Activated B cell treated with CpG ODN at 0.5 μM for 24 hours (primary cell): ENCODE measurements at regions not wholly inside any gene's neighbourhood (a gene's known extent, or its start where the extent isn't known, plus 50 kb on each side); places are given as distances from the start of the nearest gene placed in this dataset.

Experiments used
- ATAC-seq: fragments of 200-7000 bp; cut with Tn5 transposase; one replicate; pipeline ENCODE4 v1.10.0; 2021; ENCODE audit warnings: low read depth, mild to moderate bottlenecking, moderate library complexity
- CTCF ChIA-PET: fragments of 350-600 bp; sonication (Branson Sonifier 250); formaldehyde crosslinking; loops from one replicate; lab custom pipeline; 2021; ENCODE audit warnings: antibody characterized with exemption; lab: Charles Lee
- POLR2A ChIA-PET: fragments of 350-600 bp; sonication (Branson Sonifier 250); formaldehyde crosslinking; loops from one replicate; lab custom pipeline; 2021; ENCODE audit warnings: antibody characterized with exemption; lab: Charles Lee
- DNase-seq: peaks from one replicate; pipeline ENCODE4 v3.0.0; 2022
- H3K27ac Mint-ChIP-seq: one replicate; pipeline ENCODE4 v1.8.0; 2020; ENCODE audit warnings: mixed read lengths
- H3K27me3 Mint-ChIP-seq: one replicate; pipeline ENCODE4 v1.8.0; 2021; ENCODE audit warnings: mixed read lengths
- H3K36me3 Mint-ChIP-seq: one replicate; pipeline ENCODE4 v1.8.0; 2021; ENCODE audit warnings: low read depth, mixed read lengths
- H3K4me1 Mint-ChIP-seq: one replicate; pipeline ENCODE4 v1.8.0; 2021; ENCODE audit warnings: mixed read lengths
- H3K4me3 Mint-ChIP-seq: one replicate; pipeline ENCODE4 v1.8.0; 2020; ENCODE audit warnings: mild to moderate bottlenecking, mixed read lengths
- H3K9me3 Mint-ChIP-seq: one replicate; pipeline ENCODE4 v1.8.0; 2020; ENCODE audit warnings: mixed read lengths
- intact Hi-C: fragments of 100-400 bp; cut with micrococcal nuclease; formaldehyde crosslinking; loops from one replicate; pipeline ENCODE4 v1.15.1; 2024
- TF ChIP-seq, protein P1 (sequence below): fragments of 200-600 bp; IDR thresholded peaks from one replicate; pipeline ENCODE4 v1.8.0; 2022; ENCODE audit warnings: antibody characterized with exemption, mild to moderate bottlenecking

DNA sequence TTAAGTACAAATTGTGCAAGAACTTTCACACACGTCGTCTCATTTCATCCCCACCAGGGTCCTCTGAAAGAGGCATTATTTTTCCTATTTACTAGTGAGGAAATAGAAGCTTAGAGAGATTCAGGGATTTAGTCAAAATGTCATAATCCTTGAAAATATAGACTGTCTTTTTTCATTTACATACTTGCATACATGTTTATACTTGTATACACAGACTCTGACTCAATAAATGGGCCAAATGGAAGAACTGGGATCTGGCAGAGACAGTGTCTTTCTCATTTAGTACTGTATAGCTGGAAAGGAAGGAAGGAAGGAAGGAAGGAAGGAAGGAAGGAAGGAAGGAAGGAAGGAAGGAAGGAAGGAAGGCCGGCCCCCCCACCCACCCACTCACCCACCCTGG lies 357.7 kb upstream of the SOX5 start:
- DNase-seq, result no peak
- Mint-ChIP-seq H3K27me3 (no peaks in the 10 kb centered on the region), H3K4me1 (peaks cover 22% of the 10 kb centered on the region), H3K4me3 (no peak overlapping the region), H3K36me3 (no peaks in the 10 kb centered on the region), H3K27ac (no peak overlapping the region), H3K9me3 (no peaks in the 10 kb centered on the region)
- ATAC-seq, result no peak
- ChIA-PET POLR2A (interaction anchor here (0.6 kb wide), 1 partner anchor 467 kb away, joined by 4 read pairs; no protein-coding TSS in a partner anchor), CTCF (no interaction called here)
- TF ChIP-seq, protein P1, sequence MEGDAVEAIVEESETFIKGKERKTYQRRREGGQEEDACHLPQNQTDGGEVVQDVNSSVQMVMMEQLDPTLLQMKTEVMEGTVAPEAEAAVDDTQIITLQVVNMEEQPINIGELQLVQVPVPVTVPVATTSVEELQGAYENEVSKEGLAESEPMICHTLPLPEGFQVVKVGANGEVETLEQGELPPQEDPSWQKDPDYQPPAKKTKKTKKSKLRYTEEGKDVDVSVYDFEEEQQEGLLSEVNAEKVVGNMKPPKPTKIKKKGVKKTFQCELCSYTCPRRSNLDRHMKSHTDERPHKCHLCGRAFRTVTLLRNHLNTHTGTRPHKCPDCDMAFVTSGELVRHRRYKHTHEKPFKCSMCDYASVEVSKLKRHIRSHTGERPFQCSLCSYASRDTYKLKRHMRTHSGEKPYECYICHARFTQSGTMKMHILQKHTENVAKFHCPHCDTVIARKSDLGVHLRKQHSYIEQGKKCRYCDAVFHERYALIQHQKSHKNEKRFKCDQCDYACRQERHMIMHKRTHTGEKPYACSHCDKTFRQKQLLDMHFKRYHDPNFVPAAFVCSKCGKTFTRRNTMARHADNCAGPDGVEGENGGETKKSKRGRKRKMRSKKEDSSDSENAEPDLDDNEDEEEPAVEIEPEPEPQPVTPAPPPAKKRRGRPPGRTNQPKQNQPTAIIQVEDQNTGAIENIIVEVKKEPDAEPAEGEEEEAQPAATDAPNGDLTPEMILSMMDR, result no peak
- intact Hi-C loops, result no loop called here

DNA sequence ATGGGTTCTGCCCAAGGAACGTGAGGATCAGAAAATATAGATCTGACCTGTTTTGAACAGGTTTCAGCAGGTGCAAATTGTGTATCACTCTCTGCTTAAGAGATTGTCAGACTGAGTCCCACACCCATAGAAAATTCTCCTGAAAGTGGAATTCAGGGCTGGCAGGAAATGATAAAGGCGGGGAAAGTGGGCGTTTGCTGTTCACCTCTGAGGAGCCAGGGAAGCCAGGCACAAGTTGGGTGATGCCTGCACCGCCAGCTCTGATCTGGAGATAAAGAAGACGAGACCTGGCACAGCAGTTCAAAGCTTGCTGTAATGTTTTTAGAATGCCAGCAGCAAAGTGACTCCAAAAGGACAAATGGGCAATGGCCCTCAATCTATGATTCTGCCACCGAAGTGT lies 356.5 kb upstream of the SOX5 start:
- Mint-ChIP-seq H3K27ac (no peak overlapping the region), H3K4me3 (no peak overlapping the region), H3K9me3 (no peaks in the 10 kb centered on the region), H3K4me1 (peaks cover 22% of the 10 kb centered on the region), H3K36me3 (no peaks in the 10 kb centered on the region), H3K27me3 (no peaks in the 10 kb centered on the region)
- POLR2A ChIA-PET, result no interaction called here
- intact Hi-C loops, result no loop called here
- ATAC-seq (no peak), DNase-seq (no peak)
- CTCF ChIA-PET, result no interaction called here
- TF ChIP-seq, protein P1, result no peak

- Mint-ChIP-seq H3K27me3 (no peaks in the 10 kb centered on the region), H3K4me1 (peaks cover 22% of the 10 kb centered on the region), H3K27ac (no peak overlapping the region), H3K36me3 (no peaks in the 10 kb centered on the region), H3K9me3 (no peaks in the 10 kb centered on the region), H3K4me3 (no peak overlapping the region)
- TF ChIP-seq, protein P1, result no peak
- DNase-seq (no peak), ATAC-seq (no peak)
- ChIA-PET POLR2A (no interaction called here), CTCF (no interaction called here)
- intact Hi-C loops, result no loop called here
These were observed 354.8 kb upstream of the SOX5 start for GRCh38 chr12:24304285-24304684.

DNA sequence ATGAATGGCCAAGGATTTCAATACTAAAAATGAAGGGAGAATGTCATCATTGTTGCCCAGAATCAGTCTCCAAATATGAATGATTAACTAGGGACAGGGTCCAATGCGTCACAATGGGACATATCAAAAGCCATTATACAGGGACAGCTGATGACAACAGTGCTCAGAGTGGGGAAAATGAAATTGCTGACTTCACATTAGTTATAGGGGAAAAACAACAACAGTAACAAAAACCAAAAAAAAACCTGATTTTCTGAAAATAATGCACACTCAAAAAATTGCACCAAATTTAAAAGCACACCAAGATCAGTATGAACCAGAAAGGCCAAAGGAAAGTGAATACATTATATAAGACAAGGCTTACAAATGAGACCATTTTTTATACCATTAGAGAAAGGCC lies 353.2 kb upstream of the SOX5 start:
- ATAC-seq (no peak), DNase-seq (no peak)
- intact Hi-C loops, result no loop called here
- POLR2A ChIA-PET, result no interaction called here
- Mint-ChIP-seq H3K27ac (no peak overlapping the region), H3K27me3 (no peaks in the 10 kb centered on the region), H3K4me1 (peaks cover 12% of the 10 kb centered on the region), H3K9me3 (no peaks in the 10 kb centered on the region), H3K4me3 (no peak overlapping the region), H3K36me3 (no peaks in the 10 kb centered on the region)
- CTCF ChIA-PET, result no interaction called here
- TF ChIP-seq, protein P1, result no peak

- Mint-ChIP-seq H3K4me3 (no peak overlapping the region), H3K4me1 (peaks cover 3% of the 10 kb centered on the region), H3K27me3 (no peaks in the 10 kb centered on the region), H3K9me3 (no peaks in the 10 kb centered on the region), H3K27ac (no peak overlapping the region), H3K36me3 (no peaks in the 10 kb centered on the region)
- ATAC-seq (no peak), DNase-seq (no peak)
- intact Hi-C loops, result no loop called here
- ChIA-PET POLR2A (no interaction called here), CTCF (no interaction called here)
- TF ChIP-seq, protein P1, result no peak
These were observed 348.0 kb upstream of the SOX5 start for GRCh38 chr12:24297516-24297915.
